Uterus (tissue), 2 donors: ENCODE measurements at regions not wholly inside any gene's neighbourhood (a gene's known extent, or its start where the extent isn't known, plus 50 kb on each side); places are given as distances from the start of the nearest gene placed in this dataset.

Source experiments
- POLR2A ChIP-seq, 2 donors: fragments of 450-650 bp; IDR thresholded peaks; one replicate each; pipeline ENCODE4 v1.6.1; 2016; ENCODE audit warnings: antibody characterized with exemption in 2 of 2, mild to moderate bottlenecking in 1 of 2, moderate library complexity in 1 of 2
- TF ChIP-seq, protein P1 (sequence below), 4 experiments: fragments of 200-600 bp in 2 of 4; fragments of 450-650 bp in 2 of 4; sonication (generic) in 2 of 4; IDR thresholded peaks; one replicate each; pipeline ENCODE4 v1.5.1; 2016 to 2019; ENCODE audit warnings: antibody characterized with exemption in 4 of 4, mild to moderate bottlenecking in 2 of 4, moderate library complexity in 1 of 4

- TF ChIP-seq, protein P1, sequence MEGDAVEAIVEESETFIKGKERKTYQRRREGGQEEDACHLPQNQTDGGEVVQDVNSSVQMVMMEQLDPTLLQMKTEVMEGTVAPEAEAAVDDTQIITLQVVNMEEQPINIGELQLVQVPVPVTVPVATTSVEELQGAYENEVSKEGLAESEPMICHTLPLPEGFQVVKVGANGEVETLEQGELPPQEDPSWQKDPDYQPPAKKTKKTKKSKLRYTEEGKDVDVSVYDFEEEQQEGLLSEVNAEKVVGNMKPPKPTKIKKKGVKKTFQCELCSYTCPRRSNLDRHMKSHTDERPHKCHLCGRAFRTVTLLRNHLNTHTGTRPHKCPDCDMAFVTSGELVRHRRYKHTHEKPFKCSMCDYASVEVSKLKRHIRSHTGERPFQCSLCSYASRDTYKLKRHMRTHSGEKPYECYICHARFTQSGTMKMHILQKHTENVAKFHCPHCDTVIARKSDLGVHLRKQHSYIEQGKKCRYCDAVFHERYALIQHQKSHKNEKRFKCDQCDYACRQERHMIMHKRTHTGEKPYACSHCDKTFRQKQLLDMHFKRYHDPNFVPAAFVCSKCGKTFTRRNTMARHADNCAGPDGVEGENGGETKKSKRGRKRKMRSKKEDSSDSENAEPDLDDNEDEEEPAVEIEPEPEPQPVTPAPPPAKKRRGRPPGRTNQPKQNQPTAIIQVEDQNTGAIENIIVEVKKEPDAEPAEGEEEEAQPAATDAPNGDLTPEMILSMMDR (IDR thresholded peaks at IDR 0.05): no peak
- TF ChIP-seq POLR2A (IDR thresholded peaks at IDR 0.05): no peak
Observed at GRCh38 chr10:4355350-4355749, 470.7 kb upstream of the AKR1E2 start.
